Pancreas (tissue), 10 donors: ENCODE measurements at regions not wholly inside any gene's neighbourhood (a gene's known extent, or its start where the extent isn't known, plus 50 kb on each side); places are given as distances from the start of the nearest gene placed in this dataset.

Experiments
- ATAC-seq, 4 donors: fragments of 200-7000 bp; cut with Tn5 transposase; one replicate each; pipeline versions ENCODE4 v1.8.0 to v1.9.1; 2020; ENCODE audit warnings: mild to moderate bottlenecking in 4 of 4, moderate library complexity in 4 of 4
- DNase-seq, 6 donors: peaks; one replicate each; pipeline ENCODE4 v3.0.0-alpha.2; 2020
- FAIRE-seq: peaks from 2 replicates; lab custom pipeline; 2012; peaks lifted over from hg19 to GRCh38; lab: Jason Lieb, UNC
- H3K27ac ChIP-seq, 4 donors: fragments of 200-600 bp; sonication (generic); 1 replicate in 3 of 4; 2 replicates in 1 of 4; pipeline versions ENCODE4 v1.5.0 to v1.8.0; 2020
- H3K27me3 ChIP-seq, 4 donors: fragments of 200-600 bp; one replicate each; pipeline ENCODE4 v1.8.0; 2021
- H3K36me3 ChIP-seq, 3 donors: fragments of 200-600 bp; sonication (generic) in 1 of 3; one replicate each; pipeline versions ENCODE4 v1.5.0 to v1.8.0; 2020 to 2021
- H3K4me1 ChIP-seq, 3 donors: fragments of 200-600 bp; one replicate each; pipeline ENCODE4 v1.8.0; 2021
- H3K4me3 ChIP-seq, 4 donors: fragments of 200-600 bp; sonication (generic) in 2 of 4; one replicate each; pipeline versions ENCODE4 v1.5.0 to v1.8.0; 2020 to 2021
- H3K9me3 ChIP-seq, 4 donors: fragments of 200-600 bp; one replicate each; pipeline ENCODE4 v1.8.0; 2021
- WGBS, 2 donors: extraction: QIAGEN DNeasy Blood & Tissue Kit; methylation state at CpG; one replicate each; pipeline ENCODE4 v1.1.7; 2013; 5-methylcytosine and 5-hydroxymethylcytosine counted together
- intact Hi-C, 3 donors: fragments of 100-400 bp; cut with DNase I; formaldehyde crosslinking; loops; one replicate each; pipeline versions ENCODE4 v1.11.1 to v1.14.2; 2022
- TF ChIP-seq, protein P1 (sequence below), 4 donors: fragments of 200-600 bp; sonication (generic) in 3 of 4; IDR thresholded peaks; one replicate each; pipeline versions ENCODE4 v1.5.0 to v1.8.0; 2021; ENCODE audit warnings: antibody characterized with exemption in 4 of 4
- donor health status: healthy with polysubstance abuse.
- donor health status: DM: no; HTN: no; CAD: no; lungs with moderate emphysema.
- donor health status: DM: no; HTN: no; CAD: no.
- donor health status: control.
- donor health status: control.
- donor health status: Bipolar disorder and iron deficiency.
- donor health status: DM: yes; HTN: yes; CAD: no.
- donor health status: DM: no; HTN: no; CAD: no.
- donor health status: DM: no; HTN: no; CAD: no.
- donor health status: DM: yes; HTN: yes; CAD: no.

DNA sequence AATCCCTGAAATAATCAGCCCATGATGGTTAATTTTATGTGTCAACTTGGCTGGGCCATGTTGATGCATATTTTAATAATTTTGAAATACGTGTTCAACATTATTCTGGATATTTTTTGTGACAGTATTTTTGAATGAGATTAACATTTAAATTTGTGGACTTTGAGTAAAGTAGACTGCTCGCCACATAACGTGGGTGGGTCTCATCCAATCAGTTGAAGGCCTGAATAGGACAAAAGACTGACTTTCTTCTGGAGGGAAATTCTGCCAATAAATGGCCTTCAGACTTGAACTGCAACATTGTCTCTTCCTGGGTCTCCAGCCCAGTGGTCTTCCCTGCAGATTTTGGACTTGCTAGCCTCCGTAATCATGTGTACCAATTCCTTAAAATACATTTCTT, 53.6 kb upstream of the BICC1 start:
- WGBS, 2 donors: 85 to 90% methylated on average over 4 of the region's 4 CpGs
- H3K36me3 ChIP-seq: no peaks in the 10 kb centered on the region
- ATAC-seq (no peak), FAIRE-seq (no peak), DNase-seq (no peak)
- no peak overlapping the region for H3K4me3 ChIP-seq
- H3K27me3 ChIP-seq: peaks cover 0 to 6% (median 0%) of the 10 kb centered on the region in 4 donors
- H3K4me1 ChIP-seq: no peaks in the 10 kb centered on the region
- intact Hi-C loops: no loop called here
- TF ChIP-seq, protein P1, sequence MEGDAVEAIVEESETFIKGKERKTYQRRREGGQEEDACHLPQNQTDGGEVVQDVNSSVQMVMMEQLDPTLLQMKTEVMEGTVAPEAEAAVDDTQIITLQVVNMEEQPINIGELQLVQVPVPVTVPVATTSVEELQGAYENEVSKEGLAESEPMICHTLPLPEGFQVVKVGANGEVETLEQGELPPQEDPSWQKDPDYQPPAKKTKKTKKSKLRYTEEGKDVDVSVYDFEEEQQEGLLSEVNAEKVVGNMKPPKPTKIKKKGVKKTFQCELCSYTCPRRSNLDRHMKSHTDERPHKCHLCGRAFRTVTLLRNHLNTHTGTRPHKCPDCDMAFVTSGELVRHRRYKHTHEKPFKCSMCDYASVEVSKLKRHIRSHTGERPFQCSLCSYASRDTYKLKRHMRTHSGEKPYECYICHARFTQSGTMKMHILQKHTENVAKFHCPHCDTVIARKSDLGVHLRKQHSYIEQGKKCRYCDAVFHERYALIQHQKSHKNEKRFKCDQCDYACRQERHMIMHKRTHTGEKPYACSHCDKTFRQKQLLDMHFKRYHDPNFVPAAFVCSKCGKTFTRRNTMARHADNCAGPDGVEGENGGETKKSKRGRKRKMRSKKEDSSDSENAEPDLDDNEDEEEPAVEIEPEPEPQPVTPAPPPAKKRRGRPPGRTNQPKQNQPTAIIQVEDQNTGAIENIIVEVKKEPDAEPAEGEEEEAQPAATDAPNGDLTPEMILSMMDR (IDR thresholded peaks at IDR 0.05): no peak
- peak overlapping the region in 1 of 4 donors; percentile 44 for H3K27ac ChIP-seq
- no peaks in the 10 kb centered on the region for H3K9me3 ChIP-seq

DNA sequence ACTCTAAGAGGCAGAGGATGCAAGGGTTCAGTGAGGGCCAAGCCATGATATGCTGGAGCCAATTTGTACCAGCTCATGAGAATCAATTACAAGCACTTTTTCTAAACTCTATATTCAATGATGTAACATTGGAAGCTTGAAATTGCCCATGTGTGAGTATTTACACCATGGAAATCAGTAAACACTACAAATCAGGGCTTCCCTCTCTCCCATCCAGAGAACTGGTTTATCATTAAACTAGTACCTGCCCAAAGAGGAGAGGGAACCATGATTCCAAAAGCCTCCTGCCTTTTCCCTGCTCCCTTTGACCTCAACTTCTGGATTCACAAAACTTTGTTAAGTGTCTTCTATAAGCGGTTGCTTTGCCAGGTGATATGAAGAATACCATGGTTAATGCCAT, 52.5 kb upstream of the BICC1 start:
- peaks cover 0 to 6% (median 3%) of the 10 kb centered on the region in 4 donors for H3K27me3 ChIP-seq
- DNase-seq (no peak), ATAC-seq (no peak), FAIRE-seq (no peak)
- no peaks in the 10 kb centered on the region for H3K9me3 ChIP-seq
- TF ChIP-seq, protein P1 (IDR thresholded peaks at IDR 0.05): no peak
- 94 to 97% methylated on average over 1 of the region's 1 CpG for whole genome bisulfite sequencing, 2 donors
- H3K4me3 ChIP-seq: no peak overlapping the region
- intact Hi-C loops: no loop called here
- H3K27ac ChIP-seq: no peak overlapping the region
- no peaks in the 10 kb centered on the region for H3K4me1 ChIP-seq
- no peaks in the 10 kb centered on the region for H3K36me3 ChIP-seq

DNA sequence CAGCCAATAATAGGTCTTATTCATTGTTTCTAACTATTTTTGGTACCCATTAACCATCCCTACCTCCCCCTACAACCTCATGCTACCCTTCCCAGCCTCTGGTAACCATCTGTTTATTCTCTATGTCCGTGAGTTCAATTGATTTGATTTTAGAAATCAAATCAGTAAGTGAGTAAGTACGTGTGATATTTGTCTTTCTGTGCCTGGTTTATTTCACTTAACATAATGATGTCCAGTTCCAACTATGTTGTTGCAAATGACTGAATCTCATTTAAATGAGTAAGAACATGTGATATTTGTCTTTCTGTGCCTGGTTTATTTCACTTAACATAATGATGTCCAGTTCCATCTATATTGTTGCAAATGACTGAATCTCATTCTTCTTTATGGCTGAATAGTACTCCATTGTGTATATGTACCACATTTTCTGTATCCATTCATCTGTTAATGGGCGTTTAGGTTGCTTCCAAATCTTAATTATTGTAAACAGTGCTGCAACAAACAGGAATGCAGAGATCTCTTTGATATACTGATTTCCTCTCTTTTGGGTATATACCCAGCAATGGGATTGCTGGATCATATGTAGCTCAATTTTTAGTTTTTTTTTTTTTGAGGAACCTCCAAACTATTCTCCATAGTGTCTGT, 49.7 kb upstream of the BICC1 start:
- intact Hi-C loops: no loop called here
- Histone ChIP-seq H3K27me3 (peaks cover 0 to 22% (median 4%) of the 10 kb centered on the region in 4 donors), H3K4me1 (peaks cover 0 to 13% (median 4%) of the 10 kb centered on the region in 3 donors), H3K27ac (no peak overlapping the region), H3K36me3 (no peaks in the 10 kb centered on the region), H3K9me3 (no peaks in the 10 kb centered on the region), H3K4me3 (no peak overlapping the region)
- WGBS, 2 donors: 53 to 56% methylated on average over 3 of the region's 3 CpGs
- TF ChIP-seq, protein P1 (IDR thresholded peaks at IDR 0.05): no peak
- ATAC-seq (no peak), DNase-seq (no peak), FAIRE-seq (no peak)
